ENCODE measurements at regions not wholly inside any gene's neighbourhood (a gene's known extent, or its start where the extent isn't known, plus 50 kb on each side); places are given as distances from the start of the nearest gene placed in this dataset.

GRCh38 chr5:61894046-61894445, 412.0 kb upstream of the KIF2A start:
- Histone ChIP-seq H3K18ac (ENCODE audit: extremely low read depth, low read length) (no peak overlapping the region), H2BK12ac (ENCODE audit: low read depth, low read length) (no peak overlapping the region), H2BK15ac (ENCODE audit: low read length) (no peak overlapping the region), H3K9ac (replicated peaks in 1 of 4; ENCODE audit: extremely low read depth in 1 of 4, low read depth in 3 of 4, low read length in 3 of 4) (no peak overlapping the region), H3K14ac (ENCODE audit: insufficient read length) (no peak overlapping the region), H2AK5ac (ENCODE audit: low read depth, low read length) (no peak overlapping the region), H3K27me3 (replicated peaks in 1 of 4; ENCODE audit: control insufficient read depth in 3 of 4, extremely low read depth in 1 of 4, insufficient read depth in 3 of 4, low read length in 3 of 4) (no peaks in the 10 kb centered on the region), H4K5ac (ENCODE audit: insufficient read length, low read depth, low read length) (no peak overlapping the region), H3K4me1 (replicated peaks in 1 of 4; ENCODE audit: control insufficient read depth in 3 of 4, insufficient read depth in 4 of 4, low read length in 3 of 4) (no peaks in the 10 kb centered on the region), H2AFZ (ENCODE audit: low read length) (no peak overlapping the region), H3K56ac (replicated peaks; ENCODE audit: insufficient read length, low read depth, low read length) (no peak overlapping the region), H4K8ac (ENCODE audit: extremely low read depth, insufficient read depth, low read length) (no peak overlapping the region), H3K36me3 (ENCODE audit: control insufficient read depth in 2 of 4, insufficient read depth in 4 of 4, low read length in 3 of 4) (no peaks in the 10 kb centered on the region), H3K4ac (replicated peaks; ENCODE audit: insufficient read length, low read depth, low read length) (no peak overlapping the region), H2BK20ac (ENCODE audit: low read length) (no peak overlapping the region), H3K79me2 (ENCODE audit: control insufficient read depth in 1 of 2, insufficient read depth in 2 of 2, low read length in 2 of 2) (no peaks in the 10 kb centered on the region), H3K9me3 (ENCODE audit: insufficient read depth in 2 of 2, low read depth in 1 of 2, low read length in 1 of 2) (0 out of 4 replicates have a peak, but pooled peaks cover 0 to 5% of the 10 kb centered on the region in 2 experiments), H3K27ac (ENCODE audit: low read depth, low read length) (no peak overlapping the region), H3K23ac (ENCODE audit: insufficient read length) (no peak overlapping the region), H3K79me1 (ENCODE audit: low read depth, low read length) (no peaks in the 10 kb centered on the region), H3K4me3 (ENCODE audit: extremely low read depth in 1 of 4, insufficient read depth in 2 of 4, low read depth in 3 of 4, low read length in 4 of 4) (no peak overlapping the region), H4K20me1 (replicated peaks in 1 of 2; ENCODE audit: control insufficient read depth in 1 of 2, insufficient read depth in 2 of 2, low read length in 2 of 2) (no peaks in the 10 kb centered on the region), H3K23me2 (ENCODE audit: low read depth, low read length) (no peaks in the 10 kb centered on the region; the same call in 1 of the 2 replicates), H2BK5ac (ENCODE audit: low read depth, low read length) (no peak overlapping the region), H3K4me2 (ENCODE audit: insufficient read depth in 1 of 2, low read depth in 2 of 2, low read length in 2 of 2) (no peak overlapping the region), H2BK120ac (replicated peaks; ENCODE audit: low read depth, low read length) (no peak overlapping the region), H4K91ac (replicated peaks; ENCODE audit: insufficient read length, low read length) (no peak overlapping the region)
- POLR2A ChIA-PET (ENCODE audit: partially characterized antibody), result no interaction called here
- CTCF ChIA-PET (ENCODE audit: partially characterized antibody), result no interaction called here
- FAIRE-seq (no peak), DNase-seq (ENCODE audit: low read depth in 1 of 2, low spot score in 2 of 2) (no peak)
- TF ChIP-seq NANOG (IDR thresholded peaks at IDR 0.05; ENCODE audit: insufficient read depth, low read depth, low read length, poor library complexity, severe bottlenecking) (no peak), KDM5A (IDR thresholded peaks at IDR 0.05; ENCODE audit: low read length) (no peak), RAD21 (IDR thresholded peaks at IDR 0.05 in 1 of 2, conservative IDR thresholded peaks at IDR 0.05 in 1 of 2; ENCODE audit: low read depth in 2 of 2, low read length in 2 of 2) (no peak), KDM4A (IDR thresholded peaks at IDR 0.05; ENCODE audit: low read depth, low read length, severe bottlenecking) (no peak), CHD2 (IDR thresholded peaks at IDR 0.05; ENCODE audit: low read length) (no peak), SIRT6 (IDR thresholded peaks at IDR 0.05; ENCODE audit: low read length) (no peak), POLR2AphosphoS5 (IDR thresholded peaks at IDR 0.05; ENCODE audit: low read depth, low read length) (no peak), GTF2F1 (IDR thresholded peaks at IDR 0.05; ENCODE audit: borderline replicate concordance, low read depth, low read length) (no peak), JUN (IDR thresholded peaks at IDR 0.05; ENCODE audit: low read depth, low read length) (no peak), PHF8 (conservative IDR thresholded peaks at IDR 0.05; ENCODE audit: low read depth, low read length) (no peak), JUND (IDR thresholded peaks at IDR 0.05; ENCODE audit: low read length) (no peak), TEAD4 (IDR thresholded peaks at IDR 0.05; ENCODE audit: low read depth, low read length) (no peak), SP2 (IDR thresholded peaks at IDR 0.05; ENCODE audit: low read length) (no peak), TAF1 (IDR thresholded peaks at IDR 0.05; ENCODE audit: low read depth, low read length) (no peak), MAX (IDR thresholded peaks at IDR 0.05) (no peak)
- WGBS, 2 experiments (ENCODE audit: extremely low coverage in 1 of 2, insufficient coverage in 1 of 2, insufficient read length in 1 of 2, insufficient replicate concordance in 2 of 2, low coverage in 1 of 2, low lambda C conversion rate in 2 of 2, missing lambda C conversion rate in 1 of 2), result 85% methylated on average over 1 of the region's 1 CpG; no CpG with 5 or more reads in 1 of the 2 experiments
